AG10803 (cell line): ENCODE measurements at regions not wholly inside any gene's neighbourhood (a gene's known extent, or its start where the extent isn't known, plus 50 kb on each side); places are given as distances from the start of the nearest gene placed in this dataset.
"Not testable (repeated sequence)": the region's sequence is repeated elsewhere in the genome, so short reads cannot be mapped to it uniquely, and the experiment has no call there.

Experiments
- DNase-seq: peaks from one replicate; pipeline ENCODE4 v3.0.0; 2010; ENCODE audit warnings: low read depth
- H3K4me3 ChIP-seq: 2 replicates; pipeline ENCODE4 v1.5.1; 2011; ENCODE audit warnings: mild to moderate bottlenecking, low read length, control low read depth
- TF ChIP-seq, protein P1 (sequence below): conservative IDR thresholded peaks from 2 replicates; pipeline ENCODE4 v1.5.1; 2011; ENCODE audit warnings: mild to moderate bottlenecking, low read length, control low read depth, inconsistent platforms

DNA sequence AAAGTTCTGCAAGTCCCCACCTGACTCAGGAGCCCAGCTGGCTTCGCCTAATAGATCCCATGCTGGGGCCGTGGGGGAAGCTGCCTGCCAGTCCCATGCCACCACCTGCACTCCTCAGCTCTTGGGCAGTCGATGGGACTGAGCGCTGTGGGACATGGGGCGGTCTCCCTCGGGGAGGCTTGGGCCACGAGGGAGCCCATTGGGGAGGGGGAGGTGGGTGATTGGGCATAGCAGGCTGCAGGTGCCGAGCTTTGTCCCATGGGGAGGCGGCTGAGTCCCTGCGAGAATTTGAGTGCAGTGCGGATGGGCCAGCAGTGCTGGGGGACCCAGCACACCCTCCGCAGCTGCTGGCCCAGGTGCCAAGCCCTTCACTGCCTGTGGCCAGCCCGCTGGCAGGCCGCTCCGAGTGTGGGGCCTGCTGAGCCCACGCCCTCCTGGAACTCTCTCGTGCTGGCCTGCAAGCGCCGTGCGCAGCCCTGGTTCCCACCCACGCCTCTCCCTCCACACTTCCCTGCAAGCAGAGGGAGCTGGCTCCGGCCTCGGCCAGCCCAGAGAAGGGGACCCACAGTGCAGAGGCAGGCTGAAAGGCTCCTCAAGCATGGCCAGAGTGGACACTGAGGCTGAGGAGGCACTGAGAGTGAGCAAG is 467.3 kb downstream of the IRS2 start:
- no peak for DNase-seq
- H3K4me3 ChIP-seq, result no peak overlapping the region

DNA sequence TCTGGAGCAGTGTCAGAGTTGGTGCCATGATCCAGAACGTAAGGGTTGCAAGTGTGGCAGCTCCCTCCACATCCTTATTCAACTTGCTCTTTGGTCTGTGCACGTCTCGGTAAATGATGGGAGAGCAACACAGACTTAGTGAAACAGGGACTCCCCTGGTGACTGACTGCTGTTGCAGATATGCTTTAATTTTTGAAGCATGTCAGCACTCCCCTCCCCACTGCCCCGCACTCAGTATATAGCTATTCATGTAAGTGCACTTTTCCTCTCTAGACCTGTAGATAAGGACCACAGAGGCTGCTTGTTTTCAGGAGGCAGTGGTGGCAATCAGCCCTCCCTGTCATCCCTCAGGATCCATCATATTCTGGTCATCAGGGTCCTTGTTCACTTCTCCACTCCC is 470.9 kb downstream of the IRS2 start:
- TF ChIP-seq, protein P1, sequence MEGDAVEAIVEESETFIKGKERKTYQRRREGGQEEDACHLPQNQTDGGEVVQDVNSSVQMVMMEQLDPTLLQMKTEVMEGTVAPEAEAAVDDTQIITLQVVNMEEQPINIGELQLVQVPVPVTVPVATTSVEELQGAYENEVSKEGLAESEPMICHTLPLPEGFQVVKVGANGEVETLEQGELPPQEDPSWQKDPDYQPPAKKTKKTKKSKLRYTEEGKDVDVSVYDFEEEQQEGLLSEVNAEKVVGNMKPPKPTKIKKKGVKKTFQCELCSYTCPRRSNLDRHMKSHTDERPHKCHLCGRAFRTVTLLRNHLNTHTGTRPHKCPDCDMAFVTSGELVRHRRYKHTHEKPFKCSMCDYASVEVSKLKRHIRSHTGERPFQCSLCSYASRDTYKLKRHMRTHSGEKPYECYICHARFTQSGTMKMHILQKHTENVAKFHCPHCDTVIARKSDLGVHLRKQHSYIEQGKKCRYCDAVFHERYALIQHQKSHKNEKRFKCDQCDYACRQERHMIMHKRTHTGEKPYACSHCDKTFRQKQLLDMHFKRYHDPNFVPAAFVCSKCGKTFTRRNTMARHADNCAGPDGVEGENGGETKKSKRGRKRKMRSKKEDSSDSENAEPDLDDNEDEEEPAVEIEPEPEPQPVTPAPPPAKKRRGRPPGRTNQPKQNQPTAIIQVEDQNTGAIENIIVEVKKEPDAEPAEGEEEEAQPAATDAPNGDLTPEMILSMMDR, result no peak
- H3K4me3 ChIP-seq, result no peak overlapping the region
- DNase-seq, result no peak

More for the DNA sequence above, 467.3 kb downstream of the IRS2 start:
- TF ChIP-seq, protein P1, result no peak

DNA sequence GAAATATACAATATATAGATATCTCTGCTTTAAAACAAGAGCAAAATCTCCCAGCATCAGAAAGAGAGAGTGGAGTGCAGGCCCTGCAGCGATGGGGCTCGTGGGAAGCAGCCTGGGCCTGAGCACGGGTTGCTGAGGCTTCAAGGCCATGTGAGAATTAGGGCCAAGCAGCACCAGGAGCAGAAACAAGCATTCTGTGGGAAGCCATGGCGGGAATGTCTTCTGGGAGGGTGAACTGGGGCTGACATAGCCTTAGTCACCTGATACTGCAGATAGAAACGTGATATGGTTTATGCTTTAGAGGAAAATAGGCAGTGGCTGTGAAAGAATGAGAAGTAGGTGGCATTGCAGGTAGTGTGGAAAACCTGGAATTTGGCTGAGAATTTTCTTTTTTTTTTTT is 472.3 kb downstream of the IRS2 start:
- no peak for DNase-seq
- TF ChIP-seq, protein P1, result no peak
- H3K4me3 ChIP-seq, result no peak overlapping the region

- DNase-seq, result no peak
- no peak overlapping the region for H3K4me3 ChIP-seq
- TF ChIP-seq, protein P1, result no peak
Observed at GRCh38 chr13:109312399-109312798, 474.0 kb downstream of the IRS2 start.

DNA sequence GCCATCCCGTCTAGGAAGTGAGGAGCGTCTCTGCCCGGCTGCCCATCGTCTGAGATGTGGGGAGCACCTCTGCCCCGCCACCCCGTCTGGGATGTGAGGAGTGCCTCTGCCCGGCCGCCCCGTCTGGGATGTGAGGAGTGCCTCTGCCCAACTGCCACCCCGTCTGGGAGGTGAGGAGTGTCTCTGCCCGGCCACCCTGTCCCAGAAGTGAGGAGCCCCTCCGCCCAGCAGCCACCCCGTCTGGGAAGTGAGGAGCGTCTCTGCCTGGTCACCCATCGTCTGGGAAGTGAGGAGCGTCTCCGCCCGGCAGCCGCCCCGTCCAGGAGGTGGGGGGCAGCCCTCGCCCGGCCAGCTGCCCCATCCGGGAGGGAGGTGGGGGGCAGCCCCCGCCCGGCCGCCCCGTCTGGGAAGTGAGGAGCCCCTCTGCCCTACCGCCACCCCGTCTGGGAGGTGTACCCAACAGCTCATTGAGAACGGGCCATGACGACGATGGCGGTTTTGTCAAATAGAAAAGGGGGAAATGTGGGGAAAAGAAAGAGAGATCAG is 474.9 kb downstream of the IRS2 start:
- not testable (repeated sequence) for DNase-seq, H3K4me3 ChIP-seq

- DNase-seq, result no peak
- TF ChIP-seq, protein P1, result no peak
- H3K4me3 ChIP-seq, result no peak overlapping the region
Observed at GRCh38 chr13:109309625-109310363, 476.6 kb downstream of the IRS2 start.

DNA sequence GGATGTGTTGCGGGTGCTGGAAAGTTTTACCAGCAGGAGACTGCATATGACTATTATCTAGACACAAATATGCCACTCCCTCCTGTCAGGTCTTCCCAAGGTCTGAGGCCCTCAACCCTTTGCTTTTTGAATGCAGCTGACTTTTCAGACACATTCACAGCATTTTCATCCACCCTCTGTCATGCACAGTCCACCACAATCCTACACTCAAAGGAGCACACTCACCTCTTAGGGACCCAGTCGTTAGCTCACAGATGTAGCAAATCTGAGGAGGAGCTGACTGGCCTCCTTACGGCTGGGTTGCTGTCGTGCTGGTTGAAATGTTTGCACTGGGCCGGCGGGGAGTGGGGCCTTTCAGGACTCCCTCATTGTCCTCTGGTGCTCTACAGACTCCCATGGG is 479.4 kb downstream of the IRS2 start:
- TF ChIP-seq, protein P1, result no peak
- no peak for DNase-seq
- no peak overlapping the region for H3K4me3 ChIP-seq
